Tibial artery (tissue), 4 donors: ENCODE measurements at regions not wholly inside any gene's neighbourhood (a gene's known extent, or its start where the extent isn't known, plus 50 kb on each side); places are given as distances from the start of the nearest gene placed in this dataset.

Experiments used
- DNase-seq, 2 donors: peaks; one replicate each; pipeline ENCODE4 v3.0.0-alpha.2; 2019
- H3K27ac ChIP-seq, 2 donors: fragments of 200-600 bp; sonication (generic) in 1 of 2; 1 replicate in 1 of 2; 2 replicates in 1 of 2; pipeline ENCODE4 v1.5.1; 2018 to 2019; ENCODE audit warnings: mild to moderate bottlenecking in 1 of 2
- H3K27me3 ChIP-seq, 2 donors: fragments of 200-600 bp; sonication (generic) in 1 of 2; one replicate each; pipeline versions ENCODE4 v1.5.1 to v1.6.0; 2016 to 2019
- H3K36me3 ChIP-seq, 3 donors: fragments of 200-600 bp; sonication (generic) in 2 of 3; one replicate each; pipeline ENCODE4 v1.5.1; 2016 to 2019; ENCODE audit warnings: mild to moderate bottlenecking in 2 of 3
- H3K4me1 ChIP-seq, 4 donors: fragments of 200-600 bp; sonication (generic) in 2 of 4; 1 replicate in 3 of 4; 2 replicates in 1 of 4; pipeline ENCODE4 v1.5.1; 2016 to 2019
- H3K4me3 ChIP-seq, 2 donors: fragments of 200-600 bp; sonication (generic) in 1 of 2; 1 replicate in 1 of 2; 2 replicates in 1 of 2; pipeline ENCODE4 v1.5.1; 2018 to 2019; ENCODE audit warnings: mild to moderate bottlenecking in 2 of 2
- H3K9me3 ChIP-seq, 3 donors: fragments of 200-600 bp; sonication (generic) in 1 of 3; one replicate each; pipeline ENCODE4 v1.5.1; 2016 to 2019
- intact Hi-C: fragments of 100-400 bp; cut with DNase I; formaldehyde crosslinking; loops from one replicate; pipeline ENCODE4 v1.15.0; 2023; ENCODE audit warnings: low total_unique reads
- TF ChIP-seq, protein P1 (sequence below), 2 experiments: fragments of 200-600 bp in 1 of 2; fragments of 450-650 bp in 1 of 2; IDR thresholded peaks; one replicate each; pipeline ENCODE4 v1.5.1; 2017 to 2019; ENCODE audit warnings: antibody characterized with exemption in 2 of 2, mild to moderate bottlenecking in 1 of 2, moderate library complexity in 1 of 2

GRCh38 chr5:18158166-18158565, 523.9 kb downstream of the TAF11L14 start:
- H3K27ac ChIP-seq, result no peak overlapping the region
- intact Hi-C loops, result no loop called here
- no peak overlapping the region for H3K4me3 ChIP-seq
- H3K4me1 ChIP-seq, result no peaks in the 10 kb centered on the region
- TF ChIP-seq, protein P1, sequence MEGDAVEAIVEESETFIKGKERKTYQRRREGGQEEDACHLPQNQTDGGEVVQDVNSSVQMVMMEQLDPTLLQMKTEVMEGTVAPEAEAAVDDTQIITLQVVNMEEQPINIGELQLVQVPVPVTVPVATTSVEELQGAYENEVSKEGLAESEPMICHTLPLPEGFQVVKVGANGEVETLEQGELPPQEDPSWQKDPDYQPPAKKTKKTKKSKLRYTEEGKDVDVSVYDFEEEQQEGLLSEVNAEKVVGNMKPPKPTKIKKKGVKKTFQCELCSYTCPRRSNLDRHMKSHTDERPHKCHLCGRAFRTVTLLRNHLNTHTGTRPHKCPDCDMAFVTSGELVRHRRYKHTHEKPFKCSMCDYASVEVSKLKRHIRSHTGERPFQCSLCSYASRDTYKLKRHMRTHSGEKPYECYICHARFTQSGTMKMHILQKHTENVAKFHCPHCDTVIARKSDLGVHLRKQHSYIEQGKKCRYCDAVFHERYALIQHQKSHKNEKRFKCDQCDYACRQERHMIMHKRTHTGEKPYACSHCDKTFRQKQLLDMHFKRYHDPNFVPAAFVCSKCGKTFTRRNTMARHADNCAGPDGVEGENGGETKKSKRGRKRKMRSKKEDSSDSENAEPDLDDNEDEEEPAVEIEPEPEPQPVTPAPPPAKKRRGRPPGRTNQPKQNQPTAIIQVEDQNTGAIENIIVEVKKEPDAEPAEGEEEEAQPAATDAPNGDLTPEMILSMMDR (IDR thresholded peaks at IDR 0.05), result no peak
- DNase-seq, result no peak
- no peaks in the 10 kb centered on the region for H3K27me3 ChIP-seq
- H3K36me3 ChIP-seq, result no peaks in the 10 kb centered on the region
- no peaks in the 10 kb centered on the region for H3K9me3 ChIP-seq

DNA sequence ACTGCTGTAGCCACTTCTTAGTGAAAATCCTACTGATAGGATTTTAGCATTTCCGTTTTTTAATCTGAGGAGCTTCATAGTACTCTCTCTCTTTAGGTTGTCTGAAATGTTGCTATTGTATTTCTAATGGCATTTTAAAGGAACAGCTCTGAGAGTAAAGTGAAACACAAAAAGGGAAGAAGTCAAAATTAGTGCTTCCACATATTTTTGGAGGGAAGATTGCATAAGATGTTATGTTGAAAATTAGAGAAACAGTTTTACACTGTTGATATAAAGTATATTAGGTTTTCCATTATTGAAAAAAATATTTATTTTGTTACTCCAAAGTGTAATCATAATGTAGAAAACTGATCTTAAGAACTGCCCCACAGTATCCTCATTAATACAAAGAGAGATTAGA, 525.1 kb downstream of the TAF11L14 start:
- no peak overlapping the region for H3K4me3 ChIP-seq
- intact Hi-C loops, result no loop called here
- no peak for DNase-seq
- H3K36me3 ChIP-seq, result no peaks in the 10 kb centered on the region
- H3K27ac ChIP-seq, result no peak overlapping the region
- TF ChIP-seq, protein P1 (IDR thresholded peaks at IDR 0.05), result no peak
- no peaks in the 10 kb centered on the region for H3K27me3 ChIP-seq
- H3K4me1 ChIP-seq, result no peaks in the 10 kb centered on the region
- H3K9me3 ChIP-seq, result peaks cover 0 to 4% (median 0%) of the 10 kb centered on the region in 3 donors

DNA sequence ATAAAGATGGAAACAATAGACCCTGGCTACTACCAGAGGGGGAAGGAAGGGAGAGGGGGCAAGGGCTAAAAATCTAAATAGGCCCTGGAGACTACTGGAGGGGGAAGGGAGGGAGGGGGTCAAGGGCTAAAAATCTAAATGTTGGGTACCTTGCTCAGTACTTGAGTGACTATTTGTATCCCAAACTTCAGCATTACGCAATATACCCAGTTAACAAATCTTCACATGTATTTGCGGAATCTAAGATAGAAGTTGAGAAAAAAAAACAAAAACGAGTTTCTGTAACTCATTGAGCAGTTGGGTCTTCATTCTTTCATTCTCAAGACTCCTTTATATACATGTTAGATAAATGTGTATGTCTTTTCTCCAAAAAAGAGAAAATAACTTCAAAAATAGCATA, 537.4 kb downstream of the TAF11L14 start:
- no peaks in the 10 kb centered on the region for H3K27me3 ChIP-seq
- no peaks in the 10 kb centered on the region for H3K4me1 ChIP-seq
- H3K4me3 ChIP-seq, result no peak overlapping the region
- H3K36me3 ChIP-seq, result no peaks in the 10 kb centered on the region
- no peaks in the 10 kb centered on the region for H3K9me3 ChIP-seq
- no peak overlapping the region for H3K27ac ChIP-seq
- no peak for DNase-seq
- TF ChIP-seq, protein P1 (IDR thresholded peaks at IDR 0.05), result no peak
- intact Hi-C loops, result no loop called here

GRCh38 chr5:18179579-18179978, 545.3 kb downstream of the TAF11L14 start:
- Histone ChIP-seq H3K4me1 (no peaks in the 10 kb centered on the region), H3K4me3 (no peak overlapping the region), H3K27ac (no peak overlapping the region), H3K36me3 (no peaks in the 10 kb centered on the region), H3K27me3 (no peaks in the 10 kb centered on the region), H3K9me3 (no peaks in the 10 kb centered on the region)
- intact Hi-C loops, result no loop called here
- TF ChIP-seq, protein P1 (IDR thresholded peaks at IDR 0.05), result no peak
- no peak for DNase-seq

GRCh38 chr5:18181575-18181974, 547.3 kb downstream of the TAF11L14 start:
- intact Hi-C loops, result no loop called here
- no peak overlapping the region for H3K27ac ChIP-seq
- no peaks in the 10 kb centered on the region for H3K36me3 ChIP-seq
- no peaks in the 10 kb centered on the region for H3K4me1 ChIP-seq
- no peaks in the 10 kb centered on the region for H3K9me3 ChIP-seq
- H3K4me3 ChIP-seq, result no peak overlapping the region
- DNase-seq, result no peak
- TF ChIP-seq, protein P1 (IDR thresholded peaks at IDR 0.05), result no peak
- no peaks in the 10 kb centered on the region for H3K27me3 ChIP-seq

GRCh38 chr5:18195910-18196309, 561.6 kb downstream of the TAF11L14 start:
- Histone ChIP-seq H3K4me1 (no peaks in the 10 kb centered on the region), H3K27ac (no peak overlapping the region), H3K4me3 (no peak overlapping the region), H3K36me3 (no peaks in the 10 kb centered on the region), H3K27me3 (no peaks in the 10 kb centered on the region), H3K9me3 (peaks cover 0 to 10% (median 9%) of the 10 kb centered on the region in 3 donors)
- intact Hi-C loops, result no loop called here
- TF ChIP-seq, protein P1 (IDR thresholded peaks at IDR 0.05), result no peak
- no peak for DNase-seq
